HG02610 (cell line): ENCODE measurements at regions not wholly inside any gene's neighbourhood (a gene's known extent, or its start where the extent isn't known, plus 50 kb on each side); places are given as distances from the start of the nearest gene placed in this dataset.
"Not testable (repeated sequence)": the region's sequence is repeated elsewhere in the genome, so short reads cannot be mapped to it uniquely, and the experiment has no call there.

ENCODE experiments used
- ATAC-seq: cut with Tn5 transposase; IDR thresholded peaks from one replicate; pipeline ENCODE4 v1.9.1; 2021; ENCODE audit warnings: mild to moderate bottlenecking, moderate library complexity; ENCODE audit not compliant: unreplicated experiment

DNA sequence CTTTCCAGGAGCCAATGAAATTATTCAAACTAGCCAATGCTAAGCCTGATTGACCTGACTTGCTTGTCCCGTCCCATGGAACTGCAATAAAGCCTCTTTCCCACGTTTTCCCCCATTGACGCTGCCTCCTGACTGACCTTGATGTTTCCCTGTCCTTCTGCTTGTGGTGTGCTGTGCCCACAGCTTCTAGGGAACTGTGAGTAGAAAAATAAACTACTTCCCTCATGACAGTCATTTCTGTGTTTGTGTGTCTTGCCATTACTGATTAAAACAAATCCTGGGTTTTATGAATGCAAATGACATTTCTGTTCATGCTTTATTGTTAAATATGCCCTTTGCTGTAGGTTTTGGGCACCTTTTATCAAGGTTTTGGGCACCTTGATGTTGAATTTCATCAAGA is 91.3 kb upstream of the ABI1 start:
- ATAC-seq = no peak

DNA sequence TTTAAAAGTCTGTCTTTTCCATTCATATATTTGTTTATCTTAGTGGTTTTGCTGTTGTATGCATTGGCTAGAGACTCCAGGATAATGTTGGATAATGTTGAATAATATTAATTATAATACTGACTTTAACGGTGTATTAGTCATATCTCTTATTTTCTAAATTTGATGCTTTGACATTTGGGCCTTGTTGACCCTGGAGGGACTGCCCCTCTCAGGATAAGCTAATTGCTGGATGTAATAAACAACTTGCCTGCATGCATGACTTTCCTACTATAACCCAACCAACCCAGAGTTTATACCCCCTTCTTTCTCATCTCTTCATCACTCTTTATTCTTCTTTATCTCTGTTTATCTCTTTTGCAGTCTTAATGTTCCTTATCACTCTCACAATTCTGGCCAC is 90.9 kb upstream of the ABI1 start:
- ATAC-seq = no peak

DNA sequence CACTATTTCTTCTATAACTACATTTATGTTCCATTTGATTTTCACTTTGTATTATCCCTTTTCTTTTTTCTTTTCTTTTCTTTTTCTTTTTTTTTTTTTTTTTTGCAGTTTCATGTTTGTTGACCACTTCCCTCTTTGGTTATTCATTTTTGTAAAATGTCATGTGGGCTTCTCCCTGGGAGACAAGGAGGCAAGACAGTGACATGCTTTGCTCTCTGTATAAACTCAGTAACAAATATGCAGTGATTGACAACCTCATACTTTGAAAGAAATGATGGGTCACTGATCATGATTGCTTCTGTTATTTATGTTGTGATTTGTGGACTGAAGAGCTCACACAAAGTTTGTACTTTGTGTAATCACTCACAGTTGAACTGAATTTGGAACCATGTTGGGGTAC is 90.2 kb upstream of the ABI1 start:
- ATAC-seq = peak; percentile 73

DNA sequence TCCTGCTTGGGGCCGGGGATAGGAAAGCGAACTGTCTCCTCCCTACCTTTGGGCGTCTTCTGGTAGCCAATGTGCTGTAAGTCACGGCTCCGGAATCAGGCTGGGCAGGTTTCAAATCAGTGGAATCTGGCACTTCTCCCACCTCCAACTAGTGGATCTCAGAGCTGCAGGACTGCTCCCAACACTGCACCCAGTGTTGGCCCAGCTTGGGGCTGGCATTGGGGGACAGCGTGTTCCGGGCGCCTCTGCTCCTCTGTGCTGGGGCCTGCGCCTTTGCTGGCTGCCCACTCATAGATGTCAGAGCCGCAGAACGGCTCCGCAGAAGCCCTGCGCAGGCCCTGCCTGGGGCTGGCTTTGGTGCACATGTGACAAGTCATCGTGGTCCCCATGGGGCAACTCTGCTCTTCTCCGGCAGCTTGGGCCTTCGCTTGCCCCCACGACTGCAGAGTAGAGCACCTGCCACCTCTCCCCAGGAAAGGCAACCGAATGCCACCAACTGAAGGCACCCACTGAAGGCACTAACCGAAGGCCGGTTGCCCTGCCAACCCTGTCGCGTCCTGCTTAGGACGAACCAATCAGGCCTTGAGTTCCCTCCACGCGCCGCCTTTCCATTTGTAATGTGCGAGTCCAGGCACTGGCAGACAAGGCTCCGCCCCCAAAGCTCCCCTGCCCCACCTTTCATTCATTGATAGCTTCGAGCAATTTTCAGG is 85.5 kb upstream of the ABI1 start:
- no peak for ATAC-seq

DNA sequence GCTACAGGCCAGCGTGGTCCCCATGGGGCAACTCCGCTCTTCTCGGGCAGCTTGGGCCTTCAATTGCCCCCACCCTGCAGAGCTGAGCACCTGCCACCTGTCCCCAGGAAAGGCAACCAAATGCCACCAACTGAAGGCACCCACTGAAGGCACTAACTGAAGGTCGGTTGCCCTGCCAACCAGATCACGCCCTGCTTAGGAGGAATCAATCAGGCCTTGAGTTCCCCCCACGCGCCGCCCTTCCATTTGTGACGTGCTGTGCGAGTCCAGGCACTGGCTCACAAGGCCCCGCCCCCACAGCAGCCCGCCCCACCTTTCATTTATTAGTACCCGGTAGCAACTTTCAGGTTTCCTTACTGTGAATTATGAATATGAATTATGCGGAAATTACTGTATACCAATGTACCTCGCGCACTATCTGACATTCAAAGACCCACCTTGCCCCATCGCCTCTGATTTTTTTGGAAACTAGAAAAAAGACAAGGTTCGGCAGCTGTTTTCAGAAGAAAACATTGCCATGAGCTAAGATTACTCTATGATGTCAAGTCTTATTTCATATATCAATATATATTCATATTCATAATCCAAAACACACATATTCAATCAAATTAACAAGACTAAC is 83.6 kb upstream of the ABI1 start:
- no peak for ATAC-seq

DNA sequence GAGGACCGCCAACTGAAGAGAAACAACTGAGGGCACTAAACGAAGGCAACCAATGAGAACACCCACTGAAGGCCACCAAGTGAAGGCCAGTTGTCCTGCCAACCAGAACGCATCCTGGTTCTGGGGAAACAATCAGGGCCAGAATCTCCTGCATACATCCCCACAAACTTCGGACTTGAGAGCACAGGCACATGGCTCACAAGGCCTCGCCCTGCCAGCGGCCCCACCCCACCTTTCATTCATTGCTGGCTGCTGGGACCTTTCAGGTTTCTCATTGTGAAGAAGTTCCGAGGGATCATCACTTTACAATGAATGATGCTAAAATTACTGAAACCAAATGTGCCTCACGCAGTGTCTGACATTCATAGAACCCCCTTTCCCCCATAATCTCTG is 79.2 kb upstream of the ABI1 start:
- ATAC-seq = no peak

DNA sequence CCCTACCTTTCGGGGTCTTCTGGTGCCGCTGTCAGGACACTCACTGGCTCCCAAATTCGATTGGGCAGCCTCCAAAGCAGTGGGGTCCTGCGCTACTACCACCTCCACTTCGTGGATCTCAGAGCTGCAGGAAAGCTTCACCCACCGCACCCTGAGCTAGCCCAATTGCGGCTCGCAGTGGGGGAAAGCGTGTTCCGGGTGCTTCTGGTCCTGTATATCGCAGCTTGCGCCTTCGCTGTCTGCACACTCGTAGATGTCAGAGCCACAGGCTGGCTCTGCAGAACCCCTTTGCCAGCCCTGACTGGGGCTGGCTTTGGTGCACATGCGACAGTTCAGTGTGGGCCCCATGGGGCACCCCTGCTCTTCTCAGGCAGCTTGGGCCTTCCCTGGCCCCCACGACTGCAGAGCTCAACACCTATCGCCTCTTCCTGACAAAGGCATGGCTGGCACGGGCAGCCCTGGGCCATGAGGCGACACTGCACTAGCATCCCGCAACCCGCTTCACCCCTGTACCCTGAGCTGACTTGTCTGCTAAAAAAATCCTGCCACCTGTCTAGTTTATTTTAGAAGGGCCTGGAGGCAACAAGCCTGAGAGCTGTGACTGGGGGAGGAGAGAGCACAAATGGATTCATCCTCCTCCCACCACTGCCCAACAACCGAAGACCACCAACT is 78.7 kb upstream of the ABI1 start:
- no peak for ATAC-seq

DNA sequence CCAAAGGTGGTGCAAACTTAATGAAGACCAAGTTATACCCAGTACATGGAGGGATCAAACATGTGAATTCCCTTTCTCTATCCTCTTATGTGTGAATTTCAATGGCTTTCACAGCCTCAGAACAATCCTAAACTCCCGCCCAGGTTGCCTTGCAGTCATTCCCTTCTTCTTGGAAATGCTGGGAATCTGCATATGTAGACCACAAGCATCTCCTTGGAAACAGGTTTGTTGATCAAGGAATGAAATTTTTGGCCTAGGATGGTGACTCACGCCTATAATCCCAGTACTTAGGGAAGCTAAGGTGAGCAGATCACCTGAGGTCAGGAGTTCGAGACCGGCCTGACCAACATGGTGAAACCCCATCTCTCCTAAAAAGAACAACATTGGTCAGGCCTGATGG is 77.8 kb upstream of the ABI1 start:
- ATAC-seq = no peak

DNA sequence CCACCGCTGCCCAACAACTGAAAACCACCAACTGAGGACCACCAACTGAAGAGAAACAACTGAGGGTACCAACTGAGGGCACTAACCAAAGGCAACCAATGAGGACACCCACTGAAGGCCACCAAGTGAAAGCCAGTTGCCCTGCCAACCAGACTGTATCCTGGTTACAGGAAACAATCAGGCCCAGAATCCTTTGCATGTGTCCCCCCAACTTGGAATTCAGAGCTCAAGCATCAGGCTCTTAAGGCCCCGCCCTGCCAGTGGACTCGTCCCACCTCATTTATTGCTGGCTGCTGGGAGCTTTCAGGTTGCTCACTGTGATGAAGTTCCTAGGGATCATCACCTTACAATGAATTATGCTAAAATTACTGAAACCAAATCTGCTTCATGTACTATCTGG is 76.6 kb upstream of the ABI1 start:
- no peak for ATAC-seq

DNA sequence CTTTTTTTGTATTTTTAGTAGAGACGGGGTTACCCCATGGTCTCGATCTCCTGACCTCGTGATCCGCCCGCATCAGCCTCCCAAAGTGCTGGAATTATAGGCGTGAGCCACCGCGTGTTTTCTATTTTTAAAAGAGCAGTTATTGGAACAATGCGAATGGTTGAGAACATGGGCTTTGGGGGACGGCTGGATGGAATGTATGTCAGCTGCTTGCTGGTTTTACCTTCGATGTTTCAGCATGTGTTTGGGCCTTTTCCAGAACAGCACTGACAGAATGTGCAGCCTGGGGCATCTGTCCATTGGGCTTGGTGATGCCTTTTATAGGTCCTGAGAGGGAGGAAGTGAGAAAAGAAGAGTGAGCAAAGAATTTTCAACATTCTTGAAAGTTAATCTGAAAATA is 73.4 kb upstream of the ABI1 start:
- ATAC-seq = not testable (repeated sequence)

DNA sequence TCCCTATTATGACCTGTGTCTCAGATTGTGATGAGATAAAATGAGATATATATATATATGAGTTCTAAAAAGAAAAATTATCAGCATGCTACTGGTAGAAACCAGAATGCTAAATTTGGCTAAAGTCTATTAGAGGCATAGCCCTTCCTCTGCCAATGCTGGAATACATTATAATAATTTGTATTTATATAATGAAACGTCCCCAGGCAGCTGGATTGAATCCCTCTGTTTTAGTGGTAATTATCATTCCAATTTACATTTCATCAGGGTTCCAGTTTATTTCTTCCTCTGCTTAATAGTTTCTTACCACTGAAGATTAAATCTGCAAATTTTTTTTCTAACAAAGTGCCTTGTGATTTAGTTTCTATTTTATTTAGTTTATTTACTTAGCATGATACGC is 71.8 kb upstream of the ABI1 start:
- no peak for ATAC-seq

DNA sequence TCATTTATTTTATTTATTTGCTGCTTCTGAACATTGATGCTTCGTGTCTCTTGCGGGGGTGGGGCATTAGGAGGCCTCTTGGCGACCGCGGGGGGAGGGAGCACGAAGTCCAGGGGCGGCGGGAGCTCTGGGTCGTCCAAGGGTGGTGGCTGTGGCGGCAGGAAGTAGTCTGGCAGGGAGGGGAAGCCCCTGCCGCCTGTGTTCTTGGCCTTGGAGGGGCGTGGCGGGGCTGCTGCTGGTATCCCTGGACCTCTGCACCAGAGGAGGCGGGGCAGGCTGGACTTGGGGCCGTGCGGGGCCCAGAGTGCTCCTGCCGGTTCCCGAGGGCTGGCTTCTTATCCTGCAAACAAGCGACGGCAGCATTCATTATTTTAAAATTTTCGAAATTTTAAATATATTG is 70.5 kb upstream of the ABI1 start:
- ATAC-seq = peak; percentile 77

DNA sequence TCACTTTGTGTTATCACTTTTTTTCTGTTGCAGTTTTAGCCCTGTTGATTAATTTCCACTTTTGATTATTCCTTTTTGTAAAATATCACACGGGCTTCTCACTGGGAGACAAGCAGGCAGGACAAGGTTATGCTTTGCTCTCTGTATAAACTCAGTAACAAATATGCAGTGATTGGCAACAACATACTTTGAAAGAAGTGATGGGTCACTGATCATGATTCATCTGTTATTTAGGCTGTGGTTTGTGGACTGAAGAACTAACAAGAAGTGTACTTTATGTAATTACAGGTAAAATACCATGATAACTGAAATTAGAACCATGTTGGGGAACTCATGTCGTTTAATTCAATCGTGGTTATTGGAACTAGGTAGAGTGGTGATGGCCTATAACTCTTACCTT is 62.1 kb upstream of the ABI1 start:
- ATAC-seq = not testable (repeated sequence)

DNA sequence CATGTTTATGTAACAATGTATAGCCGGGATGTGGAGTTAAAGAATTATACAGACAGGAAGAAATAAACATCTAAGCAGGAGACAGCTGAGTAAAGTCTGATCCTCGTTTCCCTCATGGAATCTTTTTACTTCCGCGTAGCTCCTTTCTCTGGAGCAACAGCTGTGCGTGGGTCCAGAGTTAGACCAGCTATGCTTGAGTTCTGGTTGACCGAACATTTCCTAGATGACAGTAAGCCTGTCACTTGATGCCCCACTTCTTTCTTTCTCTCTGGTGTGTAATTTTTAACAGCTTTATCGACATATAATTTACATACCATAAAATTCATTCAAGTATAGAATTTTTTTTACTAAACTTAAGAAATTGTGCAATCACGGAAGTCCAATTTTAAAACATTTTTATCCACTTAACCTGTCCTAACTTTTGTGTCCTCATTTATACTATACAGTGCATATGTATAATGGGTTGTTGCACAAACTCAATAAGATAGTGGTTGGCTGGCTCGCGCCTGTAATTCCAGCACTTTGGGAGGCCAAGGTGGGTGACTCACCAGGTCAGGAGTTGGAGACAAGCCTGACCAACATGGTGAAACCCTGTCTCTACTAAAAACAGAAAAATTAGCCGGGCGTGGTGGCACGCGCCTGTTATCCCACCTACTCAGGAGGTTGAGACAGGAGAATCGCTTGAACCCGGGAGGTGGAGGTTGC is 58.5 kb upstream of the ABI1 start:
- ATAC-seq = not testable (repeated sequence)

DNA sequence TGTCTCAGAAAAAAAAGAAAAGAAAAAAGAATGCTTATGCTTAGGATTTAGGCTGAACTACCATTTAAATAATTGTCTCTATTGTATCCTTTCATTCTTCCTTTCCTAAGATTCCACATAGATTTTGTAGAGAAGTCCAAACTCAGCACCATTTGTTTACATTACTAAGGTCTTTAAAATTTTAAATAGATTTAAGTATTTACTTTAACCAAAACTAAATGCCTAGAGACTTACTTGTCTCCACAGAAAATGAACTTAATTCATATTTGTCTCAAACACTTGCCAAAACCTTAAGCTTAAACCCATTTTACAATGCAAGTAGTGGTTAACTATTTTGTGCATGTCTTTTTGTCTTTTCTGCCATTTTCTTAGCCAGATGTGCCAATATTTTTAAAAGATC is 54.1 kb upstream of the ABI1 start:
- ATAC-seq = no peak

DNA sequence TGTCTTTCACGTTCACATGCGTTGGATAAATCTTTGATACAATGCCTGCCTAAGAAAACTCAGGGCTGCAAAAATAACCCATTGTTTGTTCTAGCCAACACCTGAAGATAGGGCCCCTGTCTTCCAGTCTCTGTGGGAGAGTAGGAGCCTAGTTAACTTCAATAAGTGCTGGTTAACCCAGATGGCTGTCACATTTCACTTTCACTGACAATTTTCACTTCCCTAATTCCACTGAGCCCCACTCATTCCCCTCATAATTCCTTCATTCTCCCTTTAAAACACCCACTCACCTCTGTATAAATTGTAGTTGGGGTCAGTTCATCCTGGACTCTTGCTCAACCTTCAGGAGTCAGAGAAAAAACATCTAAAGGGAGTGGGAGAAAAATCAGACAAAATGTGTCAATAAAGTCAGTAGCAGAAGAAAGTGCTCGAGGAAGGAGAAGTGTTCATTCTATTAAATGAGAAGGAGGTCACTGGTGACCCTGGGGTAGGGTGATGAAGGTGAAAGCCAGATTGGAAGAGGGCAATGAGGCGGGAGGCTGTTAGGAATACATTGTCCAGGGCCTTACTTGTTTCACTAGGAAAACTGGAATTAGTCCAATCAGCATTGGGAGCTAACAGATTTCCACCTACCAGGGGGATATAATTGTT is 51.2 kb upstream of the ABI1 start:
- no peak for ATAC-seq
